Spleen (tissue), 7 donors: ENCODE measurements at regions not wholly inside any gene's neighbourhood (a gene's known extent, or its start where the extent isn't known, plus 50 kb on each side); places are given as distances from the start of the nearest gene placed in this dataset.
"Not testable (repeated sequence)": the region's sequence is repeated elsewhere in the genome, so short reads cannot be mapped to it uniquely, and the experiment has no call there.

ENCODE experiments used
- POLR2A ChIP-seq, 3 donors: fragments of 450-650 bp; IDR thresholded peaks; one replicate each; pipeline ENCODE4 v1.5.1; 2017; ENCODE audit warnings: antibody characterized with exemption in 3 of 3, mild to moderate bottlenecking in 1 of 3
- POLR2AphosphoS5 ChIP-seq, 3 donors: sonication (generic); formaldehyde crosslinking; IDR thresholded peaks; one replicate each; pipeline ENCODE4 v1.5.1; 2017; ENCODE audit warnings: antibody characterized with exemption in 3 of 3
- TF ChIP-seq, protein P1 (sequence below), 11 experiments: fragments of 200-600 bp in 7 of 11; fragments of 450-650 bp in 4 of 11; sonication (generic) in 4 of 11; IDR thresholded peaks in 8 of 11; conservative IDR thresholded peaks in 3 of 11; 1 replicate in 7 of 11; 2 replicates in 4 of 11; pipeline versions ENCODE4 v1.4.0 to v1.8.0; 2016 to 2021; ENCODE audit warnings: antibody characterized with exemption in 11 of 11, inconsistent platforms in 4 of 11, mild to moderate bottlenecking in 1 of 11
- donor health status: DM: no; HTN: no; CAD: no; lungs with moderate emphysema.
- donor health status: DM: no; HTN: no; CAD: no.
- donor health status: DM: no; HTN: no; CAD: no.

DNA sequence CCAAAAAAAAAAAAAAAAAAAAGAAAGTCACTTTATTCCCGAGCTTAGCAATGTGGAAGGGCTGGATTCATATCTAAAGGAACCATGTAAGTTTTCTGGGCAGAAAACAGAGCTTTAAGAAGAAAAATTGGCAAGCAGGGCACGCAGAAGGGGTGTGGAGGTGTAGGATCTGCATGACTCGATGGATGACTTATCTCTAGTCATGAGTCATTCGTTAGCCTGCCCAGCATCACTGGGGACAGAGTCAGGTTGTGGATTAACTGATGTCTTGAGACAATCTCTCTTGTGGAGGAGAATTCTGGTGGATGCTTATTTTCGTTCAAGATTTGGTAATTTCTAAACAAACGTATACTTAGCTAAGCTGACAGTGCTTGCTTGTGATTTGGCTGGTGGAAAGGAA is 322.8 kb upstream of the NPAP1 start:
- TF ChIP-seq, protein P1, sequence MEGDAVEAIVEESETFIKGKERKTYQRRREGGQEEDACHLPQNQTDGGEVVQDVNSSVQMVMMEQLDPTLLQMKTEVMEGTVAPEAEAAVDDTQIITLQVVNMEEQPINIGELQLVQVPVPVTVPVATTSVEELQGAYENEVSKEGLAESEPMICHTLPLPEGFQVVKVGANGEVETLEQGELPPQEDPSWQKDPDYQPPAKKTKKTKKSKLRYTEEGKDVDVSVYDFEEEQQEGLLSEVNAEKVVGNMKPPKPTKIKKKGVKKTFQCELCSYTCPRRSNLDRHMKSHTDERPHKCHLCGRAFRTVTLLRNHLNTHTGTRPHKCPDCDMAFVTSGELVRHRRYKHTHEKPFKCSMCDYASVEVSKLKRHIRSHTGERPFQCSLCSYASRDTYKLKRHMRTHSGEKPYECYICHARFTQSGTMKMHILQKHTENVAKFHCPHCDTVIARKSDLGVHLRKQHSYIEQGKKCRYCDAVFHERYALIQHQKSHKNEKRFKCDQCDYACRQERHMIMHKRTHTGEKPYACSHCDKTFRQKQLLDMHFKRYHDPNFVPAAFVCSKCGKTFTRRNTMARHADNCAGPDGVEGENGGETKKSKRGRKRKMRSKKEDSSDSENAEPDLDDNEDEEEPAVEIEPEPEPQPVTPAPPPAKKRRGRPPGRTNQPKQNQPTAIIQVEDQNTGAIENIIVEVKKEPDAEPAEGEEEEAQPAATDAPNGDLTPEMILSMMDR (IDR thresholded peaks at IDR 0.05 in 8 of 11, conservative IDR thresholded peaks at IDR 0.05 in 3 of 11), result not testable (repeated sequence)
- not testable (repeated sequence) for TF ChIP-seq POLR2A, POLR2AphosphoS5 (IDR thresholded peaks at IDR 0.05)
